ENCODE measurements at regions not wholly inside any gene's neighbourhood (a gene's known extent, or its start where the extent isn't known, plus 50 kb on each side); places are given as distances from the start of the nearest gene placed in this dataset.

DNA sequence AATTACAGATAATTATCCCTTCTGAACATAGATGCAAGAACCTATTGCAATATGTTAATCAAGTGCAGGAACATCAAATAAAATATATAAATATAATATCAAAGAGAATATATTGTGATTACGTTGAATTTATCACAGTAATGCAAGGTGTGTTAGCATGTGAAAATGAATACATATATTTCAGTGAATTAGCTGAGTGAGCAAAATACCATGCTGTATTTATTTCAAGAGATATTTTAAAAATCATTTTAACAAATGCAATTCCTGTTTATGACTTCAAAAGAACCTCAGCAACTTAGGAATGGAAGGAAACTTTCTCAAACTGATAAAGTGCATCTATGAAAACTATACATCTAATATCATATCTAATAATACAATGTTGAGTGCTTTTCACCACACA is 856.9 kb upstream of the PTPRD start:
- H3K27ac ChIP-seq: no peak overlapping the region
- no peak for TF ChIP-seq ZFX (IDR thresholded peaks at IDR 0.05; ENCODE audit: borderline replicate concordance)
- TF ChIP-seq, protein P1, sequence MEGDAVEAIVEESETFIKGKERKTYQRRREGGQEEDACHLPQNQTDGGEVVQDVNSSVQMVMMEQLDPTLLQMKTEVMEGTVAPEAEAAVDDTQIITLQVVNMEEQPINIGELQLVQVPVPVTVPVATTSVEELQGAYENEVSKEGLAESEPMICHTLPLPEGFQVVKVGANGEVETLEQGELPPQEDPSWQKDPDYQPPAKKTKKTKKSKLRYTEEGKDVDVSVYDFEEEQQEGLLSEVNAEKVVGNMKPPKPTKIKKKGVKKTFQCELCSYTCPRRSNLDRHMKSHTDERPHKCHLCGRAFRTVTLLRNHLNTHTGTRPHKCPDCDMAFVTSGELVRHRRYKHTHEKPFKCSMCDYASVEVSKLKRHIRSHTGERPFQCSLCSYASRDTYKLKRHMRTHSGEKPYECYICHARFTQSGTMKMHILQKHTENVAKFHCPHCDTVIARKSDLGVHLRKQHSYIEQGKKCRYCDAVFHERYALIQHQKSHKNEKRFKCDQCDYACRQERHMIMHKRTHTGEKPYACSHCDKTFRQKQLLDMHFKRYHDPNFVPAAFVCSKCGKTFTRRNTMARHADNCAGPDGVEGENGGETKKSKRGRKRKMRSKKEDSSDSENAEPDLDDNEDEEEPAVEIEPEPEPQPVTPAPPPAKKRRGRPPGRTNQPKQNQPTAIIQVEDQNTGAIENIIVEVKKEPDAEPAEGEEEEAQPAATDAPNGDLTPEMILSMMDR (IDR thresholded peaks at IDR 0.05): no peak

DNA sequence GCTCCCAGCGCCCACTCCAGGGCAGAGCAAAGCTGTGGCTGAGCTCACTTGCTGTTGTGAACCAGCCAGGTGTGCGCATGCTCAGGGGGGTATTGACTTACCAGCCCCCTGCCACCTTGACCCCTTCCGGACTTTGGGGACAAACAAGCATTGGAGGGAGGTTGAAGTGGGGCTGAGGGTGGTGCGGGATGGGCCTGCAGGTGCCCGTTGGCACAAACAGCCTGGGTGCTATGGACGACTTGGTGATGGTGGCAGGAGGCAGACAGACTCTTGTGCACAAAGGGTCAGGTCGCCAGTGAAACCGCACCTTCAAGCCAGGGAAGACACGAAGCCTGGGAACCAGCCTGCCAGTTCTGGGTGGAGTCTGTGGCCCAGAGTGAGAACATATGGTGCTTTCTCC is 858.5 kb upstream of the PTPRD start:
- H3K27ac ChIP-seq: no peak overlapping the region
- TF ChIP-seq, protein P1 (IDR thresholded peaks at IDR 0.05): no peak
- TF ChIP-seq ZFX (IDR thresholded peaks at IDR 0.05; ENCODE audit: borderline replicate concordance): no peak

DNA sequence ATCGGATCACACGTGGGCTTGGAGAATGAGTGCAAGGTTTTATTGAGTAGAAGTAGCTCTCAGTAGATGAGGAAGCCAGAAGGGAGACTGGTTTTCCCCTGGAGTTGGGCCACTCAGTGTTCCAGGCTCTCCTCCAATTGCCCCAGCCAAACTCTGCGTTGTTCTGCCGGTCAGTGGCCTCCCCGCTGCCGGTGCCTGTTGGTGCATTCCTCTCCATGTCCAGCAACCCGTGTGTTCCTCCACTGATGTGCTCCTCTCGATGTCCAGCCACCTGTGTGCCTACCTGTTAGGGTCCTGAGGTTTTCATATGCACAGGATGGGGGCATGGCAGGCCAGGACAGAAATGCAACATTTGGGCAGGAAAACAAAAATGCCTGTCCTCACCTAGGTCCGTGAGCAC is 888.0 kb upstream of the PTPRD start:
- H3K27ac ChIP-seq: no peak overlapping the region
- no peak for TF ChIP-seq ZFX (IDR thresholded peaks at IDR 0.05; ENCODE audit: borderline replicate concordance)
- TF ChIP-seq, protein P1 (IDR thresholded peaks at IDR 0.05): no peak

DNA sequence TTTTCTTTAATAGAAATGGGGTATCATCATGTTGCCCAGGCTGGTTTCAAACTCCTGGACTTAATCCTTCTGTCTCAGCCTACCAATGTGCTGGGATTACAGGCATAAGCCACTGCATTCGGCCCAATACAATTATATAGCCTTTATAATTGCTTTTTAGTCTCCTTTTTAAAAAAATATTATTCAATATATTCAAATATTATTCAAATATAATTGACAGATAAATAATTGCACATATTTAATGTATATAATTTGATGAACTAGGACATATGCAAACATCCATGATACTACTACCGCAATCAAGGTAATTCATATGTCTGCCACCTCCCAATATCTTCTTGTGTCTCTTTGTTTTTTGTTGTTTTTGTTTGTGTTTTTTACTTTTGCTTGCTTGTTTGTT is 894.2 kb upstream of the PTPRD start:
- TF ChIP-seq, protein P1 (IDR thresholded peaks at IDR 0.05): no peak
- no peak for TF ChIP-seq ZFX (IDR thresholded peaks at IDR 0.05; ENCODE audit: borderline replicate concordance)
- no peak overlapping the region for H3K27ac ChIP-seq

DNA sequence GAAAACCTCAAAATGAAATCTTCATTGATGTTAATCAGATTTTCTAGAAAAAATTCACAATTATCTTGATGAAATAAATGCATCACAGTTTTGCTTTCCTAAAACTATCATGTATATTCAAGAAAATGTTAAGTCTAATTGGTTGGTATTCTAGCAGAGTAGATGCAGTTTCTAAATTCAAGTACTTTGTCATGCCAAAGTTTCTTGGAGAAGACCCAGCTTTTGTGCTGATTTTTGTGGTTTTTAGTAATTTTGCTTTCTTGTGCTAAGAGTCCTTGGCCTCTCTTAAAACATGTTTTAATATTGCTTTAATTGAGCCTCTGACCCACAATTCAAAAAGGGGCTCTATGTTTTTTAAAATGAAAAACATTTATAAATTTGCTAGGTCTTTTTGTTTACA is 924.8 kb upstream of the PTPRD start:
- no peak for TF ChIP-seq ZFX (IDR thresholded peaks at IDR 0.05; ENCODE audit: borderline replicate concordance)
- TF ChIP-seq, protein P1 (IDR thresholded peaks at IDR 0.05): no peak
- no peak overlapping the region for H3K27ac ChIP-seq

DNA sequence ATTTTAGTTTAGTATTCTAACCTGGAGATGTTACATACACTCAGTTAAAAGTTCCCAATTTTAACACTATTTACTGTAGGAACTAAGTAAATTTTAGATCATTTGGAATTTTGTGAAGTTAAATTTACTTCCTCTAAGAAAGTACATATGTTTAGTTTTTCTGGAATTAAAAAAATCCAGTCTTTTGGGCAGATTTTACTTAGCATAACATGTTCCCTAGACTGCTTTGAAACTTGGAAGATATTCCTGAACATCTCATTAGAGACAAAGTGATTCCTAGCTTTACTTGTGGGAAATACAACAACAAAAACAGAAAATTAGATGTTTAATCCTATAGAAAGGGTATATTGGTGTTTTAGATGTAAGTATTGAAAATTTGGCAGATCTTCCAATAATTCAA is 930.0 kb upstream of the PTPRD start:
- TF ChIP-seq, protein P1 (IDR thresholded peaks at IDR 0.05): no peak
- no peak for TF ChIP-seq ZFX (IDR thresholded peaks at IDR 0.05; ENCODE audit: borderline replicate concordance)
- H3K27ac ChIP-seq: no peak overlapping the region

DNA sequence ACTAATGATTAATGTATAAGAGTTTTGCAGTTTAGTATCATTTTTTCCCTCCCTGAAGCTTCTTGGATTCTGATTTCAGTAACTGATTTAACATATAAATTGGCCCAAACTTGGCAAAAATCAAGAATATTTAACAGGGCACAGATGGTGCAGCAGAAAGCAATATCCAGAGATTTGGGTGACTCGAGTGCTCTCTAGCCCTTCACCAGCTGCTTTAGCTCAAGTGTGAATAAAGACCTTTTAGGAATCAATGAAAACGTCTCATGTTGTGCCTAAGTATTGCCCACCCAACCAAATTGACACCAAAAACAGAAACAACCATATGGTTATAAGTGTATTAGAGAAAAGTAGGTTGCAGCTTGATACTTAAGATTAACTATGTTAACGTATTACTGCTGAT is 933.4 kb upstream of the PTPRD start:
- no peak overlapping the region for H3K27ac ChIP-seq
- TF ChIP-seq, protein P1 (IDR thresholded peaks at IDR 0.05): no peak
- TF ChIP-seq ZFX (IDR thresholded peaks at IDR 0.05; ENCODE audit: borderline replicate concordance): no peak

Data from 22Rv1 (cell line).